GM13977 (cell line): ENCODE measurements at regions not wholly inside any gene's neighbourhood (a gene's known extent, or its start where the extent isn't known, plus 50 kb on each side); places are given as distances from the start of the nearest gene placed in this dataset.

Source experiments
- DNase-seq: peaks from one replicate; pipeline ENCODE4 v3.0.0; 2012; ENCODE audit warnings: low spot score
- CTCF ChIP-seq: IDR thresholded peaks from 2 replicates; pipeline ENCODE4 v1.5.1; 2012; ENCODE audit warnings: mild to moderate bottlenecking, control low read depth; ENCODE audit not compliant: insufficient read depth; ENCODE audit errors: extremely low read depth, missing control alignments
- in situ Hi-C: fragments of 300-500 bp; cut with MboI; formaldehyde crosslinking; loops from one replicate; pipeline ENCODE4 v1.12.0; 2022; ENCODE audit warnings: low sequenced_read_pairs, low pct_unique_long_range_greater_than_20kb, mixed read lengths, inconsistent platforms; ENCODE audit not compliant: unreplicated experiment

- in situ Hi-C loops = no loop called here
- no peak for TF ChIP-seq CTCF
- DNase-seq = no peak
Observed at GRCh38 chr4:127181001-127181400, 451.8 kb upstream of the INTU start.

- DNase-seq = no peak
- TF ChIP-seq CTCF = no peak
Observed at GRCh38 chr4:127182687-127183086, 450.1 kb upstream of the INTU start.

GRCh38 chr4:127188847-127189246, 443.9 kb upstream of the INTU start:
- in situ Hi-C loops = no loop called here
- DNase-seq = no peak
- no peak for TF ChIP-seq CTCF

More at GRCh38 chr4:127182687-127183086, 450.1 kb upstream of the INTU start:
- in situ Hi-C loops = no loop called here

DNA sequence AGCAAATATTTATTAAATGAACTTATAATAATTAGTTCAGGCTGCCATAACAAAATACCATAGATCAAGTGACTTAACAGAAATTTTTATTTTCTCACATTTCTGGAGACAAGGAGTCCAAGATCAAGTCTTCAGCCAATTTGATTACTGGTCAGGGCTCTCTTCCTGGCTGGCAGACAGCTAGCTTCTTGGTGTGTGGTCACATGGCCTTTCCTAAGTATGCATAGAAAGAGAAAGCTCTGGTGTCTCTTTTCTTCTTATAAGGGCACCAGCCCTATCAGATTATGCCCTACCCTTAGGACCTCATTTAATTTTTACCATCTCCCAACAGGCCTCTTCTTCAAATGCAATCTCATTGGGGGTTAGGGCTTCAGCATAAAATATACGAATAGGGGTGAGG, 438.5 kb upstream of the INTU start:
- TF ChIP-seq CTCF = no peak
- in situ Hi-C loops = no loop called here
- no peak for DNase-seq

DNA sequence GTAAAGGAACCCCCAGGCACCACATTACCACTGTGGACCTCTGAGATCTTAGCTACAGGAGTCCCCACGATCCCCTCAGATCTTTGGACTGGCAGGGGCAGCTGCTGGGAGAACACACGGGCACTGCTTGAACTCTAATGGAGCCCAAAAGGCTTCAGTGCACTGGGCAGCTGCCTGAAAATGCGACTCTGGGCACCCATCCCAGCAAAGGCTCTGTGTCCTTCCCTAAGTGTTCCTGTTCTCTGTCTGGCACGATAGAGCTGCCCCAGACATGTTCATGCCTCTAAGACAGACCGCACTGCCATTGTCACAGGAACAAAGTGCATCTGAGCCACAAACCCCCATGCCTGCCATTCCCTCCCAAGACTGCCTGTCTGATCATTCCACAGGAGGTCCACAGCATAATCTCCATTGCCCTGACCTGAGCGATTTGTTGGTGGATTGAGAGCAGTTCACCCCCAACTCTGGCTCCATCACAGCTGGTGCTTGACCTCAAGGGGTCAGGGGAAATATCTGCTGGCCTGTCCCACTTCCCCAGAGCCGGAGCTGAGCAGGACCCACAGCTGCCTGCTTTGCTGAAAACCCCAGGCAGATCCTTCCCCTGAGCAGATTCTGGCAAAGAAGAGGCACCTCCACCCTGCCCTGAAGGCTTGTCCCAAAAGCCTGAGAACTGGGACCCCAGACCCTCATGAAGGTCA, 436.0 kb upstream of the INTU start:
- TF ChIP-seq CTCF = no peak
- in situ Hi-C loops = no loop called here

GRCh38 chr4:127203562-127204200, 429.1 kb upstream of the INTU start:
- in situ Hi-C loops = no loop called here
- TF ChIP-seq CTCF = no peak
- DNase-seq = no peak

More for the DNA sequence above, 436.0 kb upstream of the INTU start:
- no peak for DNase-seq
